ENCODE measurements at regions not wholly inside any gene's neighbourhood (a gene's known extent, or its start where the extent isn't known, plus 50 kb on each side); places are given as distances from the start of the nearest gene placed in this dataset.

- TF ChIP-seq YY1 (IDR thresholded peaks at IDR 0.05; ENCODE audit: insufficient read depth, insufficient read length) (no peak), ZNF274 (IDR thresholded peaks at IDR 0.05; ENCODE audit: low read depth, low read length) (no peak), SUZ12 (IDR thresholded peaks at IDR 0.05; ENCODE audit: extremely low read depth, insufficient read depth, insufficient read length) (no peak)
- Histone ChIP-seq H3K27me3 (ENCODE audit: insufficient read depth, insufficient read length) (no peaks in the 10 kb centered on the region), H3K9me3 (ENCODE audit: insufficient read depth, low read length) (no peaks in the 10 kb centered on the region; the same call in 1 of the 2 replicates), H3K36me3 (ENCODE audit: insufficient read depth, insufficient read length, low read length) (no peaks in the 10 kb centered on the region), H3K9ac (ENCODE audit: insufficient read length, low read depth) (no peak overlapping the region), H3K4me3 (ENCODE audit: insufficient read length, low read depth) (no peak overlapping the region), H3K4me1 (ENCODE audit: insufficient read depth, insufficient read length) (no peaks in the 10 kb centered on the region)
- no peak for DNase-seq (ENCODE audit: low read depth, low spot score)
Observed at GRCh38 chr1:212190169-212190568, 95.0 kb upstream of the PPP2R5A start.

GRCh38 chr1:212192261-212192998, 92.8 kb upstream of the PPP2R5A start:
- Histone ChIP-seq H3K27me3 (ENCODE audit: insufficient read depth, insufficient read length) (no peaks in the 10 kb centered on the region), H3K9me3 (ENCODE audit: insufficient read depth, low read length) (no peaks in the 10 kb centered on the region; the same call in 1 of the 2 replicates), H3K4me1 (ENCODE audit: insufficient read depth, insufficient read length) (peaks cover 2% of the 10 kb centered on the region), H3K9ac (ENCODE audit: insufficient read length, low read depth) (no peak overlapping the region), H3K36me3 (ENCODE audit: insufficient read depth, insufficient read length, low read length) (no peaks in the 10 kb centered on the region), H3K4me3 (ENCODE audit: insufficient read length, low read depth) (no peak overlapping the region)
- no peak for DNase-seq (ENCODE audit: low read depth, low spot score)
- no peak for TF ChIP-seq ZNF274 (IDR thresholded peaks at IDR 0.05; ENCODE audit: low read depth, low read length)
- TF ChIP-seq YY1 (IDR thresholded peaks at IDR 0.05; ENCODE audit: insufficient read depth, insufficient read length): no peak
- no peak for TF ChIP-seq SUZ12 (IDR thresholded peaks at IDR 0.05; ENCODE audit: extremely low read depth, insufficient read depth, insufficient read length)

GRCh38 chr1:212196355-212196754, 88.9 kb upstream of the PPP2R5A start:
- no peak overlapping the region for H3K9ac ChIP-seq (ENCODE audit: insufficient read length, low read depth)
- TF ChIP-seq ZNF274 (IDR thresholded peaks at IDR 0.05; ENCODE audit: low read depth, low read length) (no peak), YY1 (IDR thresholded peaks at IDR 0.05; ENCODE audit: insufficient read depth, insufficient read length) (no peak), SUZ12 (IDR thresholded peaks at IDR 0.05; ENCODE audit: extremely low read depth, insufficient read depth, insufficient read length) (no peak)
- DNase-seq (ENCODE audit: low read depth, low spot score): no peak
- H3K27me3 ChIP-seq (ENCODE audit: insufficient read depth, insufficient read length): no peaks in the 10 kb centered on the region
- H3K4me3 ChIP-seq (ENCODE audit: insufficient read length, low read depth): no peak overlapping the region
- no peaks in the 10 kb centered on the region for H3K36me3 ChIP-seq (ENCODE audit: insufficient read depth, insufficient read length, low read length)
- no peaks in the 10 kb centered on the region; the same call in 1 of the 2 replicates for H3K9me3 ChIP-seq (ENCODE audit: insufficient read depth, low read length)
- peaks cover 2% of the 10 kb centered on the region for H3K4me1 ChIP-seq (ENCODE audit: insufficient read depth, insufficient read length)

- Histone ChIP-seq H3K4me1 (ENCODE audit: insufficient read depth, insufficient read length) (peaks cover under 1% of the 10 kb centered on the region), H3K36me3 (ENCODE audit: insufficient read depth, insufficient read length, low read length) (no peaks in the 10 kb centered on the region), H3K4me3 (ENCODE audit: insufficient read length, low read depth) (no peak overlapping the region), H3K9ac (ENCODE audit: insufficient read length, low read depth) (no peak overlapping the region), H3K27me3 (ENCODE audit: insufficient read depth, insufficient read length) (no peaks in the 10 kb centered on the region), H3K9me3 (ENCODE audit: insufficient read depth, low read length) (no peaks in the 10 kb centered on the region)
- no peak for TF ChIP-seq SUZ12 (IDR thresholded peaks at IDR 0.05; ENCODE audit: extremely low read depth, insufficient read depth, insufficient read length)
- TF ChIP-seq ZNF274 (IDR thresholded peaks at IDR 0.05; ENCODE audit: low read depth, low read length): no peak
- TF ChIP-seq YY1 (IDR thresholded peaks at IDR 0.05; ENCODE audit: insufficient read depth, insufficient read length): no peak
- no peak for DNase-seq (ENCODE audit: low read depth, low spot score)
Observed at GRCh38 chr1:212201461-212201860, 83.7 kb upstream of the PPP2R5A start.

- no peaks in the 10 kb centered on the region for H3K36me3 ChIP-seq (ENCODE audit: insufficient read depth, insufficient read length, low read length)
- no peak overlapping the region for H3K4me3 ChIP-seq (ENCODE audit: insufficient read length, low read depth)
- TF ChIP-seq ZNF274 (IDR thresholded peaks at IDR 0.05; ENCODE audit: low read depth, low read length): no peak
- TF ChIP-seq YY1 (IDR thresholded peaks at IDR 0.05; ENCODE audit: insufficient read depth, insufficient read length): no peak
- no peak for TF ChIP-seq SUZ12 (IDR thresholded peaks at IDR 0.05; ENCODE audit: extremely low read depth, insufficient read depth, insufficient read length)
- H3K9me3 ChIP-seq (ENCODE audit: insufficient read depth, low read length): no peaks in the 10 kb centered on the region
- no peak for DNase-seq (ENCODE audit: low read depth, low spot score)
- H3K9ac ChIP-seq (ENCODE audit: insufficient read length, low read depth): no peak overlapping the region
- H3K4me1 ChIP-seq (ENCODE audit: insufficient read depth, insufficient read length): no peaks in the 10 kb centered on the region
- no peaks in the 10 kb centered on the region for H3K27me3 ChIP-seq (ENCODE audit: insufficient read depth, insufficient read length)
Observed at GRCh38 chr1:212203630-212204029, 81.6 kb upstream of the PPP2R5A start.

- Histone ChIP-seq H3K4me3 (ENCODE audit: insufficient read length, low read depth) (no peak overlapping the region), H3K36me3 (ENCODE audit: insufficient read depth, insufficient read length, low read length) (no peaks in the 10 kb centered on the region), H3K9me3 (ENCODE audit: insufficient read depth, low read length) (no peaks in the 10 kb centered on the region), H3K9ac (ENCODE audit: insufficient read length, low read depth) (no peak overlapping the region), H3K27me3 (ENCODE audit: insufficient read depth, insufficient read length) (no peaks in the 10 kb centered on the region), H3K4me1 (ENCODE audit: insufficient read depth, insufficient read length) (no peaks in the 10 kb centered on the region)
- TF ChIP-seq ZNF274 (IDR thresholded peaks at IDR 0.05; ENCODE audit: low read depth, low read length) (no peak), SUZ12 (IDR thresholded peaks at IDR 0.05; ENCODE audit: extremely low read depth, insufficient read depth, insufficient read length) (no peak), YY1 (IDR thresholded peaks at IDR 0.05; ENCODE audit: insufficient read depth, insufficient read length) (no peak)
- DNase-seq (ENCODE audit: low read depth, low spot score): no peak
Observed at GRCh38 chr1:212205006-212205405, 80.2 kb upstream of the PPP2R5A start.

GRCh38 chr1:212205843-212206242, 79.4 kb upstream of the PPP2R5A start:
- no peak for TF ChIP-seq ZNF274 (IDR thresholded peaks at IDR 0.05; ENCODE audit: low read depth, low read length)
- Histone ChIP-seq H3K9ac (ENCODE audit: insufficient read length, low read depth) (no peak overlapping the region), H3K4me1 (ENCODE audit: insufficient read depth, insufficient read length) (no peaks in the 10 kb centered on the region), H3K9me3 (ENCODE audit: insufficient read depth, low read length) (no peaks in the 10 kb centered on the region), H3K36me3 (ENCODE audit: insufficient read depth, insufficient read length, low read length) (no peaks in the 10 kb centered on the region), H3K4me3 (ENCODE audit: insufficient read length, low read depth) (no peak overlapping the region), H3K27me3 (ENCODE audit: insufficient read depth, insufficient read length) (no peaks in the 10 kb centered on the region)
- DNase-seq (ENCODE audit: low read depth, low spot score): no peak

Data from NT2/D1 (cell line).